ENCODE measurements at regions not wholly inside any gene's neighbourhood (a gene's known extent, or its start where the extent isn't known, plus 50 kb on each side); places are given as distances from the start of the nearest gene placed in this dataset.

DNA sequence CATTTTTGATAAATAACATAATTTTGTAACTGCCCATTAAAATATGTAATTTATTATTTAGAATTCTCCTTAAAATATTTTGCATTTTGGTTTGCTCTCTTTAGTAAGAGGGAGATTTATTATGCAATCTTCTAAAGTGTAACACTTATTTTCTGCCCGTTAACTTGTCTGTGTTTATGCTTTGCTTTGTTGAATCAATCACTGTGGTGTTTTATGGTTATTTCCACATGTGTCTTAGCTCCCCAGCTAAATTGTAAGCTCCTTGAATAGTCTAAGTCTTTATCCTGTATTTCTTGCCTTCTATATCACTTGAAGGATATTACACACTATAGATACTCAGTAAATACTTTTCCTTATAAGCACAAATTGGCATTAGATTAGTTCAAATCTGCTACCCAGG is 166.6 kb upstream of the SPRED2 start (continued):
- no peak for TF ChIP-seq ZNF781 (CRISPR knock-in tag; IDR thresholded peaks at IDR 0.05; ENCODE audit: borderline replicate concordance, not compliant biosample characterization)
- no peak for TF ChIP-seq ZEB1 (IDR thresholded peaks at IDR 0.05; ENCODE audit: insufficient replicate concordance, low read depth)
- TF ChIP-seq MAFK (conservative IDR thresholded peaks at IDR 0.05 in 1 of 2, IDR thresholded peaks at IDR 0.05 in 1 of 2; ENCODE audit: low read length in 2 of 2), result no peak
- TF ChIP-seq HNRNPH1 (optimal IDR thresholded peaks at IDR 0.05; ENCODE audit: low read depth, low read length), result no peak
- TF ChIP-seq JUNB (CRISPR knock-in tag; IDR thresholded peaks at IDR 0.05; ENCODE audit: borderline replicate concordance), result no peak

DNA sequence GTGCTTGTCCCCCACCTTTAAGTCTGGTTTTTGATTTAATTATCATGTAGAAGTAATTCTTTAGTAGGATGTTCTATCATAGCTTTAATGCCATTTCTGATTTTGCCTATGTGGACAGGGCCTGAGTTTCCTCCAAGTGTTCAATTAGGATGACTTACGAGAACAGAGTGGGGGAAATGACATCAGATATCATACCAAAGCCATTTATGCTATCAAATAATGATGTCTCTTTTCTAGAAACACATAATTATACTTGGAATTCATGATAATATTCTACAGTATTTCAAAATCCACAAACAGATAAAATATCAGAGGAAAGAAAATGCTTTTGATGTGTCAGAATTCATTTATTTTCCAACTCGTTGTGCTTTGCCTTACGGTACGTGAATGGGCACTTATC is 165.9 kb upstream of the SPRED2 start:
- intact Hi-C loops (cut with micrococcal nuclease; ENCODE audit: unreplicated experiment) (no loop called here), in situ Hi-C loops (cut with HindIII; ENCODE audit: extremely low pct_ligation_motif_present, low pct_unique_long_range_greater_than_20kb) (no loop called here)
- TF ChIP-seq NAIF1 (CRISPR knock-in tag; IDR thresholded peaks at IDR 0.05; ENCODE audit: borderline replicate concordance), result no peak
- TF ChIP-seq FOXO1 (CRISPR knock-in tag; IDR thresholded peaks at IDR 0.05), result no peak
- no peak for TF ChIP-seq IRX3 (CRISPR knock-in tag; IDR thresholded peaks at IDR 0.05; ENCODE audit: borderline replicate concordance, low read depth)
- no peak for TF ChIP-seq ZBTB8A (CRISPR knock-in tag; IDR thresholded peaks at IDR 0.05; ENCODE audit: borderline replicate concordance, low read depth)
- TF ChIP-seq NCOA2 (CRISPR knock-in tag; IDR thresholded peaks at IDR 0.05), result no peak
- no peak for TF ChIP-seq GPBP1L1 (CRISPR knock-in tag; IDR thresholded peaks at IDR 0.05)
- no peak overlapping the region for H3K27ac ChIP-seq (ENCODE audit: extremely low read length, insufficient read depth, low read length)
- H3K79me2 ChIP-seq (ENCODE audit: insufficient read depth, low read length), result no peaks in the 10 kb centered on the region
- DNase-seq (ENCODE audit: low spot score), result no peak
- H3K4me1 ChIP-seq (ENCODE audit: insufficient read depth, low read length), result 0 out of 2 replicates have a peak, but pooled peaks cover 4% of the 10 kb centered on the region
- H3K4me3 ChIP-seq (replicated peaks in 1 of 3; ENCODE audit: insufficient read depth in 1 of 3, low read depth in 2 of 3, low read length in 3 of 3), result no peak overlapping the region
- BruUV-seq (replicated peaks), result no TSS peak
- no peak overlapping the region for H3K4me2 ChIP-seq (ENCODE audit: low read depth, low read length)
- 47% methylated on average over 4 of the region's 4 CpGs for WGBS (ENCODE audit: low lambda C conversion rate)
- H3K27me3 ChIP-seq (ENCODE audit: control insufficient read depth in 1 of 2, insufficient read depth in 2 of 2, low read length in 2 of 2), result no peaks in the 10 kb centered on the region
- FAIRE-seq, result no peak
- H2AFZ ChIP-seq (ENCODE audit: low read length), result no peak overlapping the region
- H4K20me1 ChIP-seq (ENCODE audit: insufficient read depth, low read length), result no peaks in the 10 kb centered on the region
- ATAC-seq, result no peak
- H3K9ac ChIP-seq (ENCODE audit: insufficient read depth, low read depth, low read length), result no peak overlapping the region
- ChIA-PET CTCF (ENCODE audit: low intra/inter-chr PET ratio, low total read pairs) (no interaction called here), POLR2A (no interaction called here)
- H3K36me3 ChIP-seq (replicated peaks in 1 of 2; ENCODE audit: control insufficient read depth in 1 of 2, insufficient read depth in 2 of 2, low read length in 2 of 2), result no peaks in the 10 kb centered on the region
- H3K9me3 ChIP-seq (ENCODE audit: low read length), result no peaks in the 10 kb centered on the region
